ENCODE measurements at regions not wholly inside any gene's neighbourhood (a gene's known extent, or its start where the extent isn't known, plus 50 kb on each side); places are given as distances from the start of the nearest gene placed in this dataset.

GRCh38 chr1:21346365-21347071 is 56.3 kb upstream of the ECE1 start:
- no peak for DNase-seq (ENCODE audit: low read depth)

- DNase-seq (ENCODE audit: low read depth), result no peak
These were observed 54.6 kb upstream of the ECE1 start for GRCh38 chr1:21344750-21345443.

- no peak for DNase-seq (ENCODE audit: low read depth)
These were observed 54.0 kb upstream of the ECE1 start for GRCh38 chr1:21344098-21344749.

GRCh38 chr1:21342961-21343838 is 52.9 kb upstream of the ECE1 start:
- DNase-seq (ENCODE audit: low read depth), result no peak

GRCh38 chr1:21341517-21342078 is 51.3 kb upstream of the ECE1 start:
- no peak for DNase-seq (ENCODE audit: low read depth)

- no peak for DNase-seq (ENCODE audit: low read depth)
These were observed 50.8 kb upstream of the ECE1 start for GRCh38 chr1:21341022-21341421.

GRCh38 chr1:21340230-21340945 is 50.1 kb upstream of the ECE1 start:
- no peak for DNase-seq (ENCODE audit: low read depth)

All from stimulated activated CD8-positive, alpha-beta memory T cell treated with anti-CD3 and anti-CD28 coated beads, Interleukin-15, amount 100 ng/mL, for 24 hours (primary cell).